GM20000 (cell line): ENCODE measurements at regions not wholly inside any gene's neighbourhood (a gene's known extent, or its start where the extent isn't known, plus 50 kb on each side); places are given as distances from the start of the nearest gene placed in this dataset.
"Not testable (repeated sequence)": the region's sequence is repeated elsewhere in the genome, so short reads cannot be mapped to it uniquely, and the experiment has no call there.

Source experiments
- DNase-seq: peaks from one replicate; pipeline ENCODE4 v3.0.0; 2012; ENCODE audit warnings: low spot score
- CTCF ChIP-seq: IDR thresholded peaks from 2 replicates; pipeline ENCODE4 v1.5.1; 2012; ENCODE audit warnings: mild to moderate bottlenecking, control low read depth; ENCODE audit errors: extremely low read depth, missing control alignments

DNA sequence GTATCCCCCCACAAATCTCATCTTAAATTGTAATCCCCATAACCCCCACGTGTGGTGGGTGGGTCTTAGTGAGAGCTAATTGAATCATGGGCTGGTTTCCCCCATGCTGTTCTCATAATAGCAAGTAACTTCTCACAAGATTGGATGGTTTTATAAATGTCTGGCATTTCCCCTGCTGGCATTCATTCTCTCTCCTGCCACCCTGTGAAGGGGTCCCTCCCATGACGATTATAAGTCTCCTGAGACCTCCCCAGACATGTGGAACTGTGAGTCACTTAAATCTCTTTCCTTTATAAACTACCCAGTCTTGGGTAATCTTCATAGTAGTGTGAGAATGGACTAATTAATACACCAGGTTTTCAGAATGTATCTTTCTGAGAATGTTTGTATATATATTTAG, 1159.4 kb downstream of the FAM181B start:
- no peak for DNase-seq
- no peak for TF ChIP-seq CTCF

DNA sequence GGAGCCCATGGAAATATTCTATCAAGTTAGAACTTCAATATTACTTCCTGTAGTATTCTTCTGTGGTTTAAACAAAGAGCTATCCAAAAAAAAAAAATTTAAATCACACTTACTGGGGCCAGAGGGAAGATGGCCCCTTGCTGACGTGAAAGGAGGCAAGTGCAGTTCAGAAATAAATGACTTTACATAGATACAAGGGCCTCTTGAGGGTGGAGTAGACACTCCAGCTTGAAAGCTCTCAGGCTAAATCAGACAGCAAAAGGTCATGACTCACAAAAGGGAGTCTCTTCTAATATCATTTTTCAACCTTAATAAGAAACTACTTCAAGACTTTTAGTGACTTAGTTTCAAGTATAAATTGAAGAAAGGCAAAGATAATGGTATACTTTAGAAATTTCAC, 1160.3 kb downstream of the FAM181B start:
- no peak for DNase-seq
- no peak for TF ChIP-seq CTCF

DNA sequence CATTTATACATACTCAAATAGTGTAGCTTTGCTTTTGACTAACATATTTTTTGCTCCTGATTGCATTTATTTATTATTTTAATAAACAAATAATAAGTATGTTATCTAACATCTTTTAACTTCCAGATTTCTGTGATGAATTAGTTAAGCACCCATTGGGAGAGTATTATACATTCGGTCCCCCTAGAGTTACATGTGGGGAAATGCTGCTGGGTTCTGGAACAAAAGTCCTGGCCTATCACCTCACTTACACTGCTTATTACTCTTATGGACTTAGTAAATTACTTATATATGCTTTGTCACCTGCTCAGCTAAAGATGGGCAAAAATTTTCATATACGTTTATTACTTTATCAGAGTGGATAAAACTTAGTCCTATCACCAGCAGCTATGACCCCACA, 1163.0 kb downstream of the FAM181B start:
- TF ChIP-seq CTCF = no peak
- no peak for DNase-seq

GRCh38 chr11:81569999-81570398, 1163.7 kb downstream of the FAM181B start:
- TF ChIP-seq CTCF = no peak
- DNase-seq = no peak

DNA sequence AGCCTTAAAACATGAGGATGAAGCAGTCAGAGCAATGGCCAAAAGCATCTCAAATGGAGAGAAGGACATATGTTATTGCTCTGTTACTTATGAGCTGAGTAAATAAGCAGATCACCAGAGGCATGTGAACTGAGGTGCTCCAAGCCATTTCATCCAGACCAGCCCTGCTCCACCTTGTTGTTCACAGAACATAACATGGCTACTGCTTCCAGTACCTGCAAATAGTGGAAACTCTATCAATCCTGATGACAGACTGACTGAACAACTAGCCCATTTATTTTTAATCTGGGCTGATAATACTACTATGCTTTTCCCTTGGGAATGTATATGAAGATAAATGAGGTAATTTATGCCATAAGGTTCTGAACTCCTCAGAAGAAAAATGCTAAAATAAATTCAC, 1164.7 kb downstream of the FAM181B start:
- no peak for DNase-seq
- TF ChIP-seq CTCF = no peak

GRCh38 chr11:81548123-81548522, 1185.5 kb downstream of the FAM181B start:
- no peak for DNase-seq
- TF ChIP-seq CTCF = no peak

DNA sequence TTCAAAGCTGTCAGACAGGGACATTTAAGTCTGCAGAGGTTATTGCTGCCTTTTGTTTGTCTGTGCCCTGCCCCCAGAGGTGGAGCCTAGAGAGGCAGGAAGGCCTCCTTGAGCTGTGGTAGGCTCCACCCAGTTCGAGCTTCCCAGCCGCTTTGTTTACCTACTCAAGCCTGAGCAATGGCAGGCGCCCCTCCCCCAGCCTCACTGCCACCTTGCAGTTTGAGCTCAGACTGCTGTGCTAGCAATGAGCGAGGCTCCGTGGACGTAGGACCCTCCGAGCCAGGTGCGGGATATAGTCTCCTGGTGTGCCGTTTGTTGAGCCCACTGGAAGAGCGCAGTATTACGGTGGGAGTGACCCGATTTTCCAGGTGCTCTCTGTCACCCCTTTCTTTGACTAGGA, 1193.9 kb downstream of the FAM181B start:
- DNase-seq = not testable (repeated sequence)

- no peak for DNase-seq
- no peak for TF ChIP-seq CTCF
Observed at GRCh38 chr11:81515566-81515965, 1218.1 kb downstream of the FAM181B start.
